ENCODE measurements at regions not wholly inside any gene's neighbourhood (a gene's known extent, or its start where the extent isn't known, plus 50 kb on each side); places are given as distances from the start of the nearest gene placed in this dataset.

DNA sequence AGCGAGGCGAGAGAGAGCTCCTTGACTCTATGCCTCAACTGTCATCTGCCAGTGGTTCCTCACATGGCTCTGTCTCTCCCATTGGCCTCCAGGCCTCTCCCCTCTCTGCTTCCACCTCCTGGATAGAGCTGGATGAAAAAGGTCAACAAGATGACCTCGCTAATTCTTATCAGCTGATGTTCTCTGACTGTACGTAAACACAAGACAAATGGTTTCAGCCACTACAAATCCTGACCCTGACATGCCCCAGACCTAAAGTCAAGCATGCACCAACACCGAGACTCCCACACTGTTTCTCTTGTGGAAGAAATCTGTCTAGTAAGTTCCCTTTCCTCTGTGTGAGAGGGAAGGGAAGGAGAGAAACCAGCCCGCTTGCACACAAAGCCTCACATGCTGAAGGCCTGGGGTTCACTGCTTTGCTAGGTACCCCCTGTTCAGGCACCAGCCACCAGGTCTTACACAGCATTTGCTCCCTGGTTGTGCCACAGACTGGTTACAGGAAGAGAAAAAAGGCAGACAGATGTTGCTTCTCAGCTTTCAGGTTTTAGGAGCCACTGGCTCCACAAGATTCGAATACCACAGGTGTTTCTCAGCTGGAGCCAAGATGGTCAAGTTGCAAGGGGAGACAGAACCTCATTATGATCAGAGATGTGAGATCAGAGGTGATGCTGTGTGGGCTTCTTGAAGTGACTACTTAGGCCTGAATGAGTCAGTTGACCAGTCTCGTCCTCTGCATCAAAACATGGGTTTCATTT, 592.5 kb downstream of the CCDC171 start:
- peaks cover 6% of the 10 kb centered on the region for H3K9me3 Mint-ChIP-seq (ENCODE audit: low read depth)
- no peaks in the 10 kb centered on the region for H3K36me3 Mint-ChIP-seq (ENCODE audit: insufficient read depth)
- no peak for DNase-seq (ENCODE audit: low spot score, unreplicated experiment)
- no peak overlapping the region for H3K4me3 Mint-ChIP-seq (ENCODE audit: low read depth)
- H3K4me1 Mint-ChIP-seq (ENCODE audit: low read depth) = peaks cover 4% of the 10 kb centered on the region
- no peaks in the 10 kb centered on the region for H3K27me3 Mint-ChIP-seq
- no peak overlapping the region for H3K27ac Mint-ChIP-seq
- TF ChIP-seq, protein P1, sequence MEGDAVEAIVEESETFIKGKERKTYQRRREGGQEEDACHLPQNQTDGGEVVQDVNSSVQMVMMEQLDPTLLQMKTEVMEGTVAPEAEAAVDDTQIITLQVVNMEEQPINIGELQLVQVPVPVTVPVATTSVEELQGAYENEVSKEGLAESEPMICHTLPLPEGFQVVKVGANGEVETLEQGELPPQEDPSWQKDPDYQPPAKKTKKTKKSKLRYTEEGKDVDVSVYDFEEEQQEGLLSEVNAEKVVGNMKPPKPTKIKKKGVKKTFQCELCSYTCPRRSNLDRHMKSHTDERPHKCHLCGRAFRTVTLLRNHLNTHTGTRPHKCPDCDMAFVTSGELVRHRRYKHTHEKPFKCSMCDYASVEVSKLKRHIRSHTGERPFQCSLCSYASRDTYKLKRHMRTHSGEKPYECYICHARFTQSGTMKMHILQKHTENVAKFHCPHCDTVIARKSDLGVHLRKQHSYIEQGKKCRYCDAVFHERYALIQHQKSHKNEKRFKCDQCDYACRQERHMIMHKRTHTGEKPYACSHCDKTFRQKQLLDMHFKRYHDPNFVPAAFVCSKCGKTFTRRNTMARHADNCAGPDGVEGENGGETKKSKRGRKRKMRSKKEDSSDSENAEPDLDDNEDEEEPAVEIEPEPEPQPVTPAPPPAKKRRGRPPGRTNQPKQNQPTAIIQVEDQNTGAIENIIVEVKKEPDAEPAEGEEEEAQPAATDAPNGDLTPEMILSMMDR (IDR thresholded peaks at IDR 0.05; ENCODE audit: unreplicated experiment) = no peak

DNA sequence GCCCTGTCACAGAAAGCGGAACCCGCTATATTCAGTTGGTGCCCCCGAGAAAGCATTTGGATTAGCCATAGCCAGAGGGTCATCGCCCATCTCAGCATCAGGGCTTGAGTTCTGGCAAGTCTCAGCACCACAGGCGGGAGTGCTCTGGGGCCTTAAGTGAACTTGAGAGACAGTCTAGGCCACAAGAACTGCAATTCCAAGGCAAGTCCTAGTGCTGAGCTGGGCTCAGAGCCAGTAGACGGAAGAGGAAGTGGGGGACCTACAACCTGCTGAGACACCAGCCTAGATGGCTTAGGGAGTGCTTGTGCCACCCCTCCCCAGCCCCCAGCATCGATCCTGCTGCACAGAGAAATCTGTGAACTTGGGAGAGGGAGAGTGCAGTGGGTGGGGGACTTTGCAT, 594.9 kb downstream of the CCDC171 start:
- H3K27ac Mint-ChIP-seq = no peak overlapping the region
- TF ChIP-seq, protein P1 (IDR thresholded peaks at IDR 0.05; ENCODE audit: unreplicated experiment) = no peak
- no peak overlapping the region for H3K4me3 Mint-ChIP-seq (ENCODE audit: low read depth)
- DNase-seq (ENCODE audit: low spot score, unreplicated experiment) = no peak
- H3K4me1 Mint-ChIP-seq (ENCODE audit: low read depth) = peaks cover 4% of the 10 kb centered on the region
- no peaks in the 10 kb centered on the region for H3K36me3 Mint-ChIP-seq (ENCODE audit: insufficient read depth)
- peaks cover 6% of the 10 kb centered on the region for H3K9me3 Mint-ChIP-seq (ENCODE audit: low read depth)
- H3K27me3 Mint-ChIP-seq = peaks cover 15% of the 10 kb centered on the region

DNA sequence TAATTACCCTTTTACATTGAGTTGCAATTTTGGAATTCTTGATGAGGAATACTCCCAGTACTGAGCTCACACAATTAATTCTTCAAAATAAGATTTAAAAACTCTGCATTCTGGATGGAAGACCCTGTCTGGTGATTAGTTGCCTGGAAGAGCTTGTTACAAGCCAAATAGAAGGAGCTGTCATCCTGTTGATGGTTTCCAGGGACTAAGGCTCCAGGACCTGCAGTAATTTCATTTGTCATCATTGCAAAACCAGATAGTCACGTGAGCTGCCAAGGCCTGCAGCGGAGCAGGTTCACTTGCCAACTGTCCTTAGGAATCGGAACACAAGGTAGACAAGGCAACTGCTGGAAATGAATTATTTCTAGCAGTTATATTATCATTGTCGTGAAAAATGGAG, 597.7 kb downstream of the CCDC171 start:
- Mint-ChIP-seq H3K36me3 (ENCODE audit: insufficient read depth) (no peaks in the 10 kb centered on the region), H3K4me1 (ENCODE audit: low read depth) (peaks cover under 1% of the 10 kb centered on the region), H3K4me3 (ENCODE audit: low read depth) (no peak overlapping the region), H3K27me3 (peaks cover 38% of the 10 kb centered on the region), H3K27ac (no peak overlapping the region), H3K9me3 (ENCODE audit: low read depth) (peaks cover 6% of the 10 kb centered on the region)
- DNase-seq (ENCODE audit: low spot score, unreplicated experiment) = no peak
- TF ChIP-seq, protein P1 (IDR thresholded peaks at IDR 0.05; ENCODE audit: unreplicated experiment) = no peak

DNA sequence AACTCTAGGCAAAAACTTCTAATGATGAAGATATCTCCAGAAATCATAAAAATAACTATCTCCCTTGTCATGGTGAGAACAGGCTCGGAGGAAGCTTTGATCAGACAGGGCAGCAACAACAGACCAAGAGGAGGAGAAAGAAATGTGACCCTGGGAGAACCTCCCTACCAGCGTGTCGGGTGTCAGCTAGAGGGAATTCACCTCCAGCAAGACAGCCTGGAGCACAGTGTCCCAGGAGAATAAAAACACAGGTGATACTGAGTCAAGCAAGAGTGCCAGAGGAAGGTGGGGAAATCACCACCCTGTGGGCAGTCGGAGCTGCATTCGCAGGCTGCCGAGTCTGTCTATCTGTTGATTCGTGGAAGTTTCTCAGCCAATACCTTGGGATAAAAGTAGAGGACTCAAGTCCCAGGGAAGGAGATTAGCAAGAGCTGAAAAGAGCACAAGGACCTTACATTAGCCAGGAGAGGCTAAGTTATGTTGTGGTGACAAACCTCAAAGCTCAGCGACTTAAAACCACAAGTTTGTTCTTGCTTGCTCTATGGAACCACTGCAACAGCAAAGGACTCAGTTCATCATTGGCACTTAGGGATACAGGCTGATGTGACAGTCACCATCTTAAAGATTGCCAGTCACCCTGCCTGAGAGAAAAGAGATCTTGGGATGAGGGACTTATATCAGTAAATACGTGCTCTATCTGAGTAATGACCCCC, 598.3 kb downstream of the CCDC171 start:
- no peak overlapping the region for H3K27ac Mint-ChIP-seq
- peaks cover 2% of the 10 kb centered on the region for H3K4me1 Mint-ChIP-seq (ENCODE audit: low read depth)
- no peak overlapping the region for H3K4me3 Mint-ChIP-seq (ENCODE audit: low read depth)
- no peak for DNase-seq (ENCODE audit: low spot score, unreplicated experiment)
- H3K36me3 Mint-ChIP-seq (ENCODE audit: insufficient read depth) = no peaks in the 10 kb centered on the region
- peaks cover 6% of the 10 kb centered on the region for H3K9me3 Mint-ChIP-seq (ENCODE audit: low read depth)
- TF ChIP-seq, protein P1 (IDR thresholded peaks at IDR 0.05; ENCODE audit: unreplicated experiment) = no peak
- peaks cover 43% of the 10 kb centered on the region for H3K27me3 Mint-ChIP-seq

DNA sequence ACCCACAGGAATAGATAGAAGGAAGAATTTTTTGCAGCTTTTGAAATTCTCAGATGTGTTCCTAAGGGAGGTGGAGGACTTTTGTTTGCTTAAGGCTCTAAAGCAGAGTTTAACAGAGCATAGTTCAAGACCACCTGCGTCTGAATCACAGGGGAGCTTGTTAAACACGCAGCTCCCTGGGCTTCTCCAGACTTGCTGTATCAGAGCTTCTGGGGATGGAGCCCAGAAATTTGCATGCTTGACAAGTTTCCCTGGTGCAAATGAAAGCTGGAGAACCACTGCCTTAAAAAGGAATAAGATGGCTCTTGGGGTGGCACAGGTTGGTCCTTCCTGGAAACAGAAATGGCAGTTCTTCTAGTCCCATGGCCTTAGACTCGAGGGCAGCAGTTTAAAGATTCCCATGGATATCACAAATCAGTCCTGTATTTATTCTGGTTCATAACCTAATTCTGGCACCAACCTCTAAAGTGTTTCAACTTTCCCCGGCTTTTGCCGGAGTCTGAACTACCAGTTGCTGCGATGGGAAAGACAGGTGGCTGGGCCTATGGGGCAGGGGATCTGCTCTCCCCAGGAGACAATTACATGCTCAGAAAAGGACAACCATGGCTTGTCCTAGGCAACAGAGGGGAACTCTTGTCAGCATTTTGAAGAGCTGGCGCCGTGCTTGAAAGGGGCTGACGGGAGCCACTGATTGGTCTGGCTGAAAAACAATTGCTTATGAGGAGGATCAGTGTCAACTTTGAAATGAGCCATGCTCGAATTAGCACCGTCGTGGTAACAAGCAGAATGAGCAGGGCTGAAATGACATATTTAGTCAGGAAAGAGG, 599.6 kb downstream of the CCDC171 start:
- H3K36me3 Mint-ChIP-seq (ENCODE audit: insufficient read depth) = no peaks in the 10 kb centered on the region
- H3K4me3 Mint-ChIP-seq (ENCODE audit: low read depth) = no peak overlapping the region
- peaks cover 6% of the 10 kb centered on the region for H3K4me1 Mint-ChIP-seq (ENCODE audit: low read depth)
- DNase-seq (ENCODE audit: low spot score, unreplicated experiment) = no peak
- peaks cover 45% of the 10 kb centered on the region for H3K27me3 Mint-ChIP-seq
- H3K27ac Mint-ChIP-seq = no peak overlapping the region
- peaks cover 6% of the 10 kb centered on the region for H3K9me3 Mint-ChIP-seq (ENCODE audit: low read depth)
- TF ChIP-seq, protein P1 (IDR thresholded peaks at IDR 0.05; ENCODE audit: unreplicated experiment) = no peak
